ENCODE measurements at regions not wholly inside any gene's neighbourhood (a gene's known extent, or its start where the extent isn't known, plus 50 kb on each side); places are given as distances from the start of the nearest gene placed in this dataset.
"Not testable (repeated sequence)": the region's sequence is repeated elsewhere in the genome, so short reads cannot be mapped to it uniquely, and the experiment has no call there.

GRCh38 chr1:56092684-56093570 lies 486.4 kb downstream of the PLPP3 start:
- no peak overlapping the region for H3K27ac ChIP-seq (ENCODE audit: low read depth in 1 of 2, low read length in 2 of 2)
- intact Hi-C loops (cut with micrococcal nuclease), result no loop called here
- no peaks in the 10 kb centered on the region for H3K36me3 Mint-ChIP-seq
- no peak overlapping the region for H3K4me2 ChIP-seq (replicated peaks; ENCODE audit: extremely low read depth, low read length, poor library complexity, severe bottlenecking)
- no peak overlapping the region for H3K27ac Mint-ChIP-seq
- H2AFZ ChIP-seq (ENCODE audit: insufficient read depth, low read depth, low read length, poor library complexity, severe bottlenecking), result no peak overlapping the region
- H3K4me1 Mint-ChIP-seq, result no peaks in the 10 kb centered on the region
- DNase-seq, result no peak
- H3K9me3 Mint-ChIP-seq, result peaks cover 0 to 15% (median 8%) of the 10 kb centered on the region in 7 donors
- 100% methylated on average over 1 of the region's 2 CpGs for WGBS (ENCODE audit: insufficient coverage)
- H3K4me3 Mint-ChIP-seq, result no peak overlapping the region
- H4K20me1 ChIP-seq (ENCODE audit: insufficient read depth, low read length), result no peaks in the 10 kb centered on the region
- no peak overlapping the region for H3K9ac ChIP-seq (ENCODE audit: insufficient read depth, low read length, poor library complexity, severe bottlenecking)
- TF ChIP-seq, protein P1, sequence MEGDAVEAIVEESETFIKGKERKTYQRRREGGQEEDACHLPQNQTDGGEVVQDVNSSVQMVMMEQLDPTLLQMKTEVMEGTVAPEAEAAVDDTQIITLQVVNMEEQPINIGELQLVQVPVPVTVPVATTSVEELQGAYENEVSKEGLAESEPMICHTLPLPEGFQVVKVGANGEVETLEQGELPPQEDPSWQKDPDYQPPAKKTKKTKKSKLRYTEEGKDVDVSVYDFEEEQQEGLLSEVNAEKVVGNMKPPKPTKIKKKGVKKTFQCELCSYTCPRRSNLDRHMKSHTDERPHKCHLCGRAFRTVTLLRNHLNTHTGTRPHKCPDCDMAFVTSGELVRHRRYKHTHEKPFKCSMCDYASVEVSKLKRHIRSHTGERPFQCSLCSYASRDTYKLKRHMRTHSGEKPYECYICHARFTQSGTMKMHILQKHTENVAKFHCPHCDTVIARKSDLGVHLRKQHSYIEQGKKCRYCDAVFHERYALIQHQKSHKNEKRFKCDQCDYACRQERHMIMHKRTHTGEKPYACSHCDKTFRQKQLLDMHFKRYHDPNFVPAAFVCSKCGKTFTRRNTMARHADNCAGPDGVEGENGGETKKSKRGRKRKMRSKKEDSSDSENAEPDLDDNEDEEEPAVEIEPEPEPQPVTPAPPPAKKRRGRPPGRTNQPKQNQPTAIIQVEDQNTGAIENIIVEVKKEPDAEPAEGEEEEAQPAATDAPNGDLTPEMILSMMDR (IDR thresholded peaks at IDR 0.05), result no peak
- no peak overlapping the region for H3K4me3 ChIP-seq (replicated peaks in 1 of 3; ENCODE audit: low read depth in 2 of 3, low read length in 3 of 3)
- H3K9me3 ChIP-seq (replicated peaks in 1 of 2; ENCODE audit: control insufficient read depth in 1 of 2, insufficient read depth in 1 of 2, low read length in 2 of 2), result peaks cover 0 to 9% of the 10 kb centered on the region in 2 donors
- H3K36me3 ChIP-seq (replicated peaks in 1 of 2; ENCODE audit: control insufficient read depth in 1 of 2, insufficient read depth in 2 of 2, low read length in 2 of 2), result no peaks in the 10 kb centered on the region
- H3K79me2 ChIP-seq (ENCODE audit: insufficient read depth, low read length), result no peaks in the 10 kb centered on the region
- peaks cover 0 to 6% (median 4%) of the 10 kb centered on the region in 3 donors for H3K27me3 Mint-ChIP-seq (ENCODE audit: low read depth in 3 of 3)
- H3K4me1 ChIP-seq (ENCODE audit: control insufficient read depth in 1 of 2, insufficient read depth in 2 of 2, low read length in 2 of 2), result no peaks in the 10 kb centered on the region
- no peaks in the 10 kb centered on the region for H3K27me3 ChIP-seq (ENCODE audit: control insufficient read depth in 2 of 2, insufficient read depth in 2 of 2, low read length in 2 of 2)

GRCh38 chr1:56089826-56090225 lies 489.5 kb downstream of the PLPP3 start:
- intact Hi-C loops (cut with micrococcal nuclease); H3K27ac Mint-ChIP-seq; H3K27ac ChIP-seq (ENCODE audit: low read depth in 1 of 2, low read length in 2 of 2); H3K79me2 ChIP-seq (ENCODE audit: insufficient read depth, low read length); H3K4me1 ChIP-seq (ENCODE audit: control insufficient read depth in 1 of 2, insufficient read depth in 2 of 2, low read length in 2 of 2); H2AFZ ChIP-seq (ENCODE audit: insufficient read depth, low read depth, low read length, poor library complexity, severe bottlenecking); H3K9ac ChIP-seq (ENCODE audit: insufficient read depth, low read length, poor library complexity, severe bottlenecking); H3K4me3 ChIP-seq (replicated peaks in 1 of 3; ENCODE audit: low read depth in 2 of 3, low read length in 3 of 3); DNase-seq; H3K36me3 Mint-ChIP-seq; H3K36me3 ChIP-seq (replicated peaks in 1 of 2; ENCODE audit: control insufficient read depth in 1 of 2, insufficient read depth in 2 of 2, low read length in 2 of 2); H4K20me1 ChIP-seq (ENCODE audit: insufficient read depth, low read length); H3K4me2 ChIP-seq (replicated peaks; ENCODE audit: extremely low read depth, low read length, poor library complexity, severe bottlenecking); H3K4me3 Mint-ChIP-seq; H3K27me3 ChIP-seq (ENCODE audit: control insufficient read depth in 2 of 2, insufficient read depth in 2 of 2, low read length in 2 of 2); H3K27me3 Mint-ChIP-seq (ENCODE audit: low read depth in 3 of 3); H3K4me1 Mint-ChIP-seq; H3K9me3 ChIP-seq (replicated peaks in 1 of 2; ENCODE audit: control insufficient read depth in 1 of 2, insufficient read depth in 1 of 2, low read length in 2 of 2): not testable (repeated sequence)
- peaks cover 0 to 16% (median 13%) of the 10 kb centered on the region in 7 donors for H3K9me3 Mint-ChIP-seq
- WGBS (ENCODE audit: insufficient coverage), result 93% methylated on average over 6 of the region's 17 CpGs

All from CD14-positive monocyte (primary cell).